Mononuclear cell (primary cell): ENCODE measurements at regions not wholly inside any gene's neighbourhood (a gene's known extent, or its start where the extent isn't known, plus 50 kb on each side); places are given as distances from the start of the nearest gene placed in this dataset.

Experiments
- H3K27me3 ChIP-seq: 2 replicates; pipeline ENCODE4 v1.6.0; 2011; ENCODE audit warnings: low read length, control low read depth; ENCODE audit not compliant: insufficient read depth
- H3K4me1 ChIP-seq: 2 replicates; pipeline ENCODE4 v1.5.1; 2011; ENCODE audit warnings: mild to moderate bottlenecking, low read length, control low read depth; ENCODE audit not compliant: insufficient read depth
- H3K4me3 ChIP-seq: 2 replicates; pipeline ENCODE4 v1.5.1; 2011; ENCODE audit warnings: mild to moderate bottlenecking, low read length, moderate library complexity
- H3K9me3 ChIP-seq: 2 replicates; pipeline ENCODE4 v1.5.1; 2011; ENCODE audit warnings: low read depth, mild to moderate bottlenecking, control low read depth, low read length

- Histone ChIP-seq H3K4me3 (no peak overlapping the region), H3K4me1 (peaks cover 3% of the 10 kb centered on the region), H3K27me3 (no peaks in the 10 kb centered on the region), H3K9me3 (no peaks in the 10 kb centered on the region)
These were observed 50.8 kb upstream of the BEND6 start for GRCh38 chr6:56904068-56904467.

DNA sequence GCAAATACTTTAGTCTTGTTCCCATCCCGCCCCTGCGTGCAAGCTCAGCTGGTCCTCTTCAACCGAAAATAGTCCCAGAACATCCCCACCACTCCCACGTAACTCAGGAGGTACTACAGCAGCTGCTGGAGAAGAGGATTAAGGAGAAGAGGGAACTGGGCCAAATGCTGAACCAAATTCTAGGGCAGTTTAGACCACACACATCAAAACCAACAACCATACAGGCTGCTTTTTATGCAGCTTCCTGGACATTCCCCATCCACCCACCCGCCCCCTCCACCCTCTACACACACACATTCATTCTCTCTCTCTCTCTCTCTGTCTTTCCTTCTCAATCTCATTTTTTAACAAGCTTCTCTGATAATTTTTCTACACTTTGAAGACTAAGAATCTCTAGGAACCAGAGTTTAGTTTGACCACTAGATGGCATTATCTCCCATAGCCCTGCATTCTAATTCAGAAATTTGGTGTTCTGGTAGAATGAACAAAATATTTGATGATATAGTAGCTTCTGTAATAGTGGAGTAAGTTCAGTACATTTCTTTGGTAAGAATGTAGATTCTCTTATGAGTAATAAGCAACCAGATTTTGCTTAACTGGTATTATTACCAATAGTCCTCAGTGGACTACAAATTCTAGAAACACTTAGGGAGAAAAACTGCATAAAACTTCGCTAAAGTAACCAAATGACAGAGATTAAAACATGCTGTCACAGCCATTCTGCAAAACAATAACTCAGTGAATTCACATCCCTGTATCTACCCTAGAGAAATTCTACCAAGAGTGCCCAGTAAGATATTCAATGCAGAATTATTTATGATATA, 52.1 kb upstream of the BEND6 start:
- H3K4me1 ChIP-seq: peaks cover 3% of the 10 kb centered on the region
- H3K27me3 ChIP-seq: no peaks in the 10 kb centered on the region
- H3K9me3 ChIP-seq: no peaks in the 10 kb centered on the region
- H3K4me3 ChIP-seq: no peak overlapping the region

- no peaks in the 10 kb centered on the region for H3K9me3 ChIP-seq
- peaks cover 3% of the 10 kb centered on the region for H3K4me1 ChIP-seq
- H3K27me3 ChIP-seq: no peaks in the 10 kb centered on the region
- H3K4me3 ChIP-seq: no peak overlapping the region
These were observed 54.1 kb upstream of the BEND6 start for GRCh38 chr6:56900784-56901183.

DNA sequence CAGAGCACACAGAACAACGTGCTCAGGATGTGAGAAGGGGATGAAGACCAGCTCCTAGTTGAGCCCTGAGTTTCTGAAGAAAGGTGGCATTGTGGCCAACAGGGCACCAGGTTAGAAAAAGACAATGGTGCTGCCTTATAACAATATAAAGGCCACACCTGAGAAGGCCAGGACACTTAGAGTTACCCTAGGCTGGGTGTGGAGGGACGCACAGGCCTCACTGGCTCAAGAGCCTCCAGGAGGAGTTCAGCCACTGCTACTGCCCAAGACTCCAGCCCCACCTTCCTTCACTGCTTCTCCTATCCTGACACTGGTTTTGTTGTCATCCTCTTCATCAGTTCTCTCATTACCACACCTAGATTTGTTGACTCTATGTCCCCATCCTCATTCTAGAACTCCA, 55.2 kb upstream of the BEND6 start:
- Histone ChIP-seq H3K9me3 (no peaks in the 10 kb centered on the region), H3K27me3 (no peaks in the 10 kb centered on the region), H3K4me1 (peaks cover 1% of the 10 kb centered on the region), H3K4me3 (no peak overlapping the region)

GRCh38 chr6:56899311-56899710, 55.6 kb upstream of the BEND6 start:
- Histone ChIP-seq H3K4me1 (no peaks in the 10 kb centered on the region), H3K4me3 (no peak overlapping the region), H3K9me3 (no peaks in the 10 kb centered on the region), H3K27me3 (no peaks in the 10 kb centered on the region)

- H3K27me3 ChIP-seq: no peaks in the 10 kb centered on the region
- H3K9me3 ChIP-seq: no peaks in the 10 kb centered on the region
- H3K4me1 ChIP-seq: no peaks in the 10 kb centered on the region
- H3K4me3 ChIP-seq: no peak overlapping the region
These were observed 56.9 kb upstream of the BEND6 start for GRCh38 chr6:56897789-56898529.

GRCh38 chr6:56891754-56892153, 63.2 kb upstream of the BEND6 start:
- Histone ChIP-seq H3K27me3 (no peaks in the 10 kb centered on the region), H3K9me3 (no peaks in the 10 kb centered on the region), H3K4me1 (peaks cover 5% of the 10 kb centered on the region), H3K4me3 (no peak overlapping the region)

GRCh38 chr6:56890683-56891429, 64.1 kb upstream of the BEND6 start:
- Histone ChIP-seq H3K9me3 (no peaks in the 10 kb centered on the region), H3K27me3 (no peaks in the 10 kb centered on the region), H3K4me1 (peaks cover 5% of the 10 kb centered on the region), H3K4me3 (no peak overlapping the region)

- Histone ChIP-seq H3K9me3 (no peaks in the 10 kb centered on the region), H3K4me1 (peaks cover 5% of the 10 kb centered on the region), H3K4me3 (no peak overlapping the region), H3K27me3 (no peaks in the 10 kb centered on the region)
These were observed 64.8 kb upstream of the BEND6 start for GRCh38 chr6:56890066-56890465.

DNA sequence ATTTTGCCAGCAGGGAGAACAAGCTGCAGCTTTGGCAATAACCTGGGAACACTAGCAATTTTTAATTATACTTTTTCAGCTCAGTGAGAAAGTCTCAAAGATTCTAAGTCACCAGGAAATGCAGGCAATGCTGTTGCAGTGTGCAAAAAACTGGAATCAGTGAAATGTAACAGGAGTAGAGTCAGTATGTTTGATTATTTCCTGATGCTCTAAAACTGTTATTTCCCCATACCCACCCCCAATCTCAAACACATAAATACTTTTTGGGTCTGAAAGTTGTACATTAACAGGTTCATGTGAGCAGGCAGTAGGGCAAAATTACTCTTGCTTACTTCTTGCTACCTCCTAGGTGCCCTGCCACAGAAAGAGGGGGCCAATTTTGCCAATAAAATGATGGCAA, 65.4 kb upstream of the BEND6 start:
- Histone ChIP-seq H3K27me3 (no peaks in the 10 kb centered on the region), H3K4me1 (peaks cover 5% of the 10 kb centered on the region), H3K4me3 (no peak overlapping the region), H3K9me3 (no peaks in the 10 kb centered on the region)

GRCh38 chr6:56888687-56889086, 66.2 kb upstream of the BEND6 start:
- no peaks in the 10 kb centered on the region for H3K9me3 ChIP-seq
- peaks cover 5% of the 10 kb centered on the region for H3K4me1 ChIP-seq
- H3K27me3 ChIP-seq: no peaks in the 10 kb centered on the region
- H3K4me3 ChIP-seq: no peak overlapping the region

GRCh38 chr6:56887086-56887485, 67.8 kb upstream of the BEND6 start:
- H3K27me3 ChIP-seq: no peaks in the 10 kb centered on the region
- no peak overlapping the region for H3K4me3 ChIP-seq
- H3K9me3 ChIP-seq: no peaks in the 10 kb centered on the region
- peaks cover 5% of the 10 kb centered on the region for H3K4me1 ChIP-seq

DNA sequence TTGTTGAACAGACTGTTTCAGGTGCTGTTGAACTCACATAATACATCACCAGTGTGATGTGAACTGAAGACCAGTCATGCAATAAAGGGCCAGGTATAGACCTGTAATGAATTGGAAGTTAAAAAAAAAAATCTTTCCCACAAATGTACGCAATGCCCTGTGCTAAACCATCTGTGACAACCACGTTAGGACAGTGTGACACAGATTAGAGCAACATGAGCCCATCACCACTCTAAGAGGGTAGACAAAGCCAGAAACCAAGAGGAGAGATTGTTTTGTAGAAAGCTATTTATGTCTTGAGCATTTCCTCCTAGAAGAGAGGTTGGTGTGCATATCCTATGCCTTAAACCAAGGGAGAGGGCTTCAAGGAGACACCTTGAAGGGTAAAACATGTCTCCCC, 77.0 kb upstream of the BEND6 start:
- H3K4me3 ChIP-seq: no peak overlapping the region
- H3K9me3 ChIP-seq: no peaks in the 10 kb centered on the region
- H3K4me1 ChIP-seq: no peaks in the 10 kb centered on the region
- no peaks in the 10 kb centered on the region for H3K27me3 ChIP-seq

DNA sequence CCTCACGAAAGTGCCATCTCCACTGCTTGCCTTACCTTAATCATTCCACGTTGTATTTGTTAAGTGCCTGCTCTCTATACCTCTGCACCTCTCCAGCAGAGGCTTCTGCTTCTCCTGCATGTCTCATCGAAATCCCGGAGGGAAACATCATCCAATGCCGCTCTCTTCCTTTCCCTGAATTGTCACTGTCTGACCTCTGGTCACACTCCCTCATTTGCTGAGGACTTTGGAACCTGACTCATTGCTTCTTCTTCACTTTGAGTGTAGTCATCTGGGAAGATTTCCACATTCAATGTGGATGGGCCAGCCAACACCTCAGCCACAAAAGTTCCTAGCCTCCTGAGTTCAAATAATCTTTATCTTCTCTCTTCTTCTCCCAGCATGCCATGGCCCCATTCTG, 78.9 kb upstream of the BEND6 start:
- H3K9me3 ChIP-seq: no peaks in the 10 kb centered on the region
- no peak overlapping the region for H3K4me3 ChIP-seq
- no peaks in the 10 kb centered on the region for H3K4me1 ChIP-seq
- H3K27me3 ChIP-seq: no peaks in the 10 kb centered on the region

DNA sequence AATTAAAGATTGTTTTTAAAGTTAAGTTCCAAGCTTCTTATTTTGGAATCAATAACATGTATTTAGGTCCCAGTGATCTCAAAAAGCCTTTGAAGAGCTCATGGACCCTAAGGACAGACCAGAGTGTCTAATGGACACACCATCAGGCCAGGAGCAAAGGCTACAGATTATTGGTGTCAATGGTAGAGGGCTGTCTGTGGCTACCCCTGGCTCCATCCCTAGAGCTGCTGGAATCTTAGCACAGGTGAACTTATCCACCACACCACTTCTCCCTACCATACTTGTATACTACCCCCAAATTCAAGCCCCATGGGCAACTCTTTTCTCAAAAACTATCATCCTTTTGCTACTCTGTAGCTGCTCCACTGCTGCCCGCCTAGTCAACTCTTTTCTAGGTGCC, 79.4 kb upstream of the BEND6 start:
- no peaks in the 10 kb centered on the region for H3K27me3 ChIP-seq
- no peaks in the 10 kb centered on the region for H3K4me1 ChIP-seq
- H3K4me3 ChIP-seq: no peak overlapping the region
- no peaks in the 10 kb centered on the region for H3K9me3 ChIP-seq
